ENCODE measurements at regions not wholly inside any gene's neighbourhood (a gene's known extent, or its start where the extent isn't known, plus 50 kb on each side); places are given as distances from the start of the nearest gene placed in this dataset.
"Not testable (repeated sequence)": the region's sequence is repeated elsewhere in the genome, so short reads cannot be mapped to it uniquely, and the experiment has no call there.

DNA sequence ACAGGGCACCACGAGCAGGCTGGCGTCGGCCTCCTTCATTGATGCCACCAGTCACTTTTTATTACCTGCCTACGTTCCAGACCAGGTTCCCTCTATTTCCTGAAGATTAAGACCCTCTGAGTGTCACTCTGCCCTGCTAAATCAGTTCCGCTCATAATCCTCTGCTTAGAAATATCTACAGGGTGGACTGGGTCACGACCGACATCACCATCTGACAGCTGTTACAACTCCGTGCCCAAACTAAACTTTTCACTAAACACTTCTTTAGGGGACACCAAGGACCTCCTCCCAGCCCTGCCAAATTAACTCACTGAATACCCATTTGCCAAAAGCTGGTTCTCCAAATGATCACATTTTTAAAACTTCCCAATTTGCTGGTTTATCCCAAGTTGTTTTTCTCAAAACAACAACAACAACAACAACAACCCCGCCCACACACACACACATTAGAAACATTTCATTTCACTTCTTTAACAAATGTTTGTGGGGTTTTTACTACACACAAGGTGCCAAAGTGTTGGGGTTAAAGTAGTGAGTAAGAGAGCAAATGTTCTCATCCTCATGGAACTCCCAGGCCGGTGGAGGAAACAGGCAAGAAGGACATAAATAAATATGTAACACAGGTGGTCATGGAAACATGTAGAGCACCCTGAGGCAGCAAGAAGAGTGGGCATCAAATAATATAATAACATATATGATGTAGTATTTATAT is 72.0 kb upstream of the PEG3 start:
- Histone ChIP-seq H3K36me3 (no peaks in the 10 kb centered on the region), H3K27ac (no peak overlapping the region), H3K4me1 (no peaks in the 10 kb centered on the region), H3K27me3 (peaks cover 0 to 21% of the 10 kb centered on the region in 2 donors), H3K9me3 (peaks cover 0 to 55% of the 10 kb centered on the region in 2 donors), H3K4me3 (no peak overlapping the region)
- intact Hi-C loops (cut with DNase I), result no loop called here
- DNase-seq (no peak), ATAC-seq (no peak)
- TF ChIP-seq, protein P1, sequence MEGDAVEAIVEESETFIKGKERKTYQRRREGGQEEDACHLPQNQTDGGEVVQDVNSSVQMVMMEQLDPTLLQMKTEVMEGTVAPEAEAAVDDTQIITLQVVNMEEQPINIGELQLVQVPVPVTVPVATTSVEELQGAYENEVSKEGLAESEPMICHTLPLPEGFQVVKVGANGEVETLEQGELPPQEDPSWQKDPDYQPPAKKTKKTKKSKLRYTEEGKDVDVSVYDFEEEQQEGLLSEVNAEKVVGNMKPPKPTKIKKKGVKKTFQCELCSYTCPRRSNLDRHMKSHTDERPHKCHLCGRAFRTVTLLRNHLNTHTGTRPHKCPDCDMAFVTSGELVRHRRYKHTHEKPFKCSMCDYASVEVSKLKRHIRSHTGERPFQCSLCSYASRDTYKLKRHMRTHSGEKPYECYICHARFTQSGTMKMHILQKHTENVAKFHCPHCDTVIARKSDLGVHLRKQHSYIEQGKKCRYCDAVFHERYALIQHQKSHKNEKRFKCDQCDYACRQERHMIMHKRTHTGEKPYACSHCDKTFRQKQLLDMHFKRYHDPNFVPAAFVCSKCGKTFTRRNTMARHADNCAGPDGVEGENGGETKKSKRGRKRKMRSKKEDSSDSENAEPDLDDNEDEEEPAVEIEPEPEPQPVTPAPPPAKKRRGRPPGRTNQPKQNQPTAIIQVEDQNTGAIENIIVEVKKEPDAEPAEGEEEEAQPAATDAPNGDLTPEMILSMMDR (IDR thresholded peaks at IDR 0.05), result no peak

- peaks cover 0 to 53% of the 10 kb centered on the region in 2 donors for H3K9me3 ChIP-seq
- H3K4me3 ChIP-seq; DNase-seq; H3K36me3 ChIP-seq; ATAC-seq; H3K4me1 ChIP-seq; H3K27ac ChIP-seq; intact Hi-C loops (cut with DNase I): not testable (repeated sequence)
- peaks cover 0 to 21% of the 10 kb centered on the region in 2 donors for H3K27me3 ChIP-seq
These were observed 72.6 kb upstream of the PEG3 start for GRCh38 chr19:56913113-56913455.

DNA sequence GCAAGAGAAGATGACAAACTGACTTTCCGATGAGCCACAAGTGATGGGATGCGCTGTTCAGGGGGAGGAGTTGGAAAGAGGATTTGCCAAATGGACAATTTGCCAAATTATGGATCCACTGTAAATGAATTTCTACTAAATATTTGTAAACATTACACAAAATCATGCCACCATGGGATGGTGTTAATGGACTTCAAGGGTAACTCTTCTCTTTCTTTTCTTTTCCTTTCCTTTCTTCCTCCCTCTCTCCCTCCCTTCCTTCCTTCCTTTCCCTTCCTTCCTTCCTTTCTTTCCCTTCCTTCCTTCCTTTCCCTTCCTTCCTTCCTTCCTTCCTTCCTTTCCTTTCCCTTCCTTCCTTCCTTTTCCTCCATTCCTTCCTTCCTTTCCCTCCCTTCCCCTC is 76.0 kb upstream of the PEG3 start:
- intact Hi-C loops (cut with DNase I), result no loop called here

DNA sequence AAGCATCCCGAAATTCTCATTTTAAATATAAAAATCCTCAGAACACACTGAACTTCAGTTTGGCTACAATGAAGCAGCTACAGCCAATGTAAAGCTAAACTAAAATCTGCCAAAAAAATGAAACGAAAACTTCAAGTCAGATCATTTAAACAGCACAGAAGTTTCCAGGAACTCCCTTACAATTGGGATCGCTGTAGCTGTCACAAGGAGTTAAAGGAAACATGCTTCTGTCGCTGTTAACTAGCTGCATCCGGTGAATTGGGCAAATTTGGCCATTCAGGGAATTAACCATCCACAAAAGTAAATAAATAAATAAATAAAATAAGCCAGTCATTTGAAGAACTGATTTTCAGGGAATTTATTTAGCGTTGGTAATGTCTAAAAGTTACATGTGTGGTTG is 77.0 kb upstream of the PEG3 start:
- Histone ChIP-seq H3K27ac (no peak overlapping the region), H3K4me3 (no peak overlapping the region), H3K27me3 (peaks cover 0 to 20% of the 10 kb centered on the region in 2 donors), H3K36me3 (no peaks in the 10 kb centered on the region), H3K9me3 (peaks cover 0 to 42% of the 10 kb centered on the region in 2 donors), H3K4me1 (no peaks in the 10 kb centered on the region)
- ATAC-seq (no peak), DNase-seq (no peak)
- intact Hi-C loops (cut with DNase I), result no loop called here
- TF ChIP-seq, protein P1 (IDR thresholded peaks at IDR 0.05), result no peak

More for the DNA sequence above, 76.0 kb upstream of the PEG3 start:
- TF ChIP-seq, protein P1 (IDR thresholded peaks at IDR 0.05), result no peak
- H3K4me3 ChIP-seq, result no peak overlapping the region
- H3K4me1 ChIP-seq, result no peaks in the 10 kb centered on the region
- H3K27me3 ChIP-seq, result peaks cover 0 to 24% of the 10 kb centered on the region in 2 donors
- H3K9me3 ChIP-seq, result peaks cover 0 to 50% of the 10 kb centered on the region in 2 donors
- DNase-seq (no peak), ATAC-seq (no peak)
- H3K27ac ChIP-seq, result no peak overlapping the region
- no peaks in the 10 kb centered on the region for H3K36me3 ChIP-seq

GRCh38 chr19:56917998-56918397 is 77.5 kb upstream of the PEG3 start:
- peaks cover 0 to 19% of the 10 kb centered on the region in 2 donors for H3K27me3 ChIP-seq
- no peak overlapping the region for H3K27ac ChIP-seq
- peaks cover 0 to 40% of the 10 kb centered on the region in 2 donors for H3K9me3 ChIP-seq
- ATAC-seq (no peak), DNase-seq (no peak)
- no peak overlapping the region for H3K4me3 ChIP-seq
- no peaks in the 10 kb centered on the region for H3K4me1 ChIP-seq
- H3K36me3 ChIP-seq, result no peaks in the 10 kb centered on the region
- intact Hi-C loops (cut with DNase I), result no loop called here
- TF ChIP-seq, protein P1 (IDR thresholded peaks at IDR 0.05), result no peak

Data from left lung (tissue), 4 donors.